ENCODE measurements at regions not wholly inside any gene's neighbourhood (a gene's known extent, or its start where the extent isn't known, plus 50 kb on each side); places are given as distances from the start of the nearest gene placed in this dataset.
A peak's percentile ranks its signal among the peaks of the same experiment; 100 is the strongest.
"Not testable (repeated sequence)": the region's sequence is repeated elsewhere in the genome, so short reads cannot be mapped to it uniquely, and the experiment has no call there.

DNA sequence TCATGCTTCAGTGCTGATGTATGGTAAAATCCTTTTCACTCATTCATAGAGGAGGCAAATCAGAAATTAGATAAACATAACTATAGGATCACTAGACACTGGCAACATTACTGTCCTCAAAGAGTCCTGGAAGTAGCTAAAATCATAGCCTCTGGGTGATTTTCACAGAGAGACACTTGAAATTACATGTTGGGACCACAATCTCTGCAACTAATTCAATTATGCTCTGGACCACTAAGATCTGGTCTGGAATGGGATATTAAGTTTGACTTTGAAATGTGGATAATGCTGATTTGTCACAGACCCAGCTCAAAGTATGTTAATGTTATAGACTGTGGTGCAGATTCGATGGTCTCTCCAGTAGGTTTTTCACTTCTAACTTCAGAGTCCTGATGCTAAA lies 214.6 kb upstream of the CCNH start:
- no peak for DNase-seq (ENCODE audit: low read depth)

DNA sequence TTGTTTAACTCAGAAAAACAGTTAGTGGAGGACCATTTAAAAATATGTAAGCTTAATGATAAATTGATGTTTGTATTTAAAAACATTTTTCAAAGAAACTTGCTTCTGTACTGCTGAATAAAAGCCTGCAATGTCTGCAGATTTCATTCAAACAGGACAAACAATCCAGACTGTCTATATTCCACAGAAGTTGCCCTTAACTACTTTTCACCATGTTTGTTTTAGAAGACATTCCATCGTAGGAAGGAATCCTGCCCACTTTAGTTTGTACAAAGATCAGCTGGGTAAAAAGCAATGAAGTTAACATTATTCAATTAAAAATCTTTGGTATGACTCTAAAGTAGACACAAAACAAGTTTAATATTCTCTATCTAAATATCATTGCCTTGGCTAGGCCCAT lies 195.7 kb upstream of the CCNH start:
- no peak for DNase-seq (ENCODE audit: low read depth)

GRCh38 chr5:87605663-87606062 lies 192.9 kb upstream of the CCNH start:
- DNase-seq (ENCODE audit: low read depth) = no peak

GRCh38 chr5:87599778-87600177 lies 187.0 kb upstream of the CCNH start:
- no peak for DNase-seq (ENCODE audit: low read depth)

- no peak for DNase-seq (ENCODE audit: low read depth)
Observed at GRCh38 chr5:87598460-87598859, 185.7 kb upstream of the CCNH start.

- DNase-seq (ENCODE audit: low read depth) = no peak
Observed at GRCh38 chr5:87594566-87594965, 181.8 kb upstream of the CCNH start.

- no peak for DNase-seq (ENCODE audit: low read depth)
Observed at GRCh38 chr5:87589587-87589986, 176.9 kb upstream of the CCNH start.

GRCh38 chr5:87588316-87588715 lies 175.6 kb upstream of the CCNH start:
- no peak for DNase-seq (ENCODE audit: low read depth)

- not testable (repeated sequence) for DNase-seq (ENCODE audit: low read depth)
Observed at GRCh38 chr5:87583704-87584103, 171.0 kb upstream of the CCNH start.

GRCh38 chr5:87582149-87582548 lies 169.4 kb upstream of the CCNH start:
- no peak for DNase-seq (ENCODE audit: low read depth)

DNA sequence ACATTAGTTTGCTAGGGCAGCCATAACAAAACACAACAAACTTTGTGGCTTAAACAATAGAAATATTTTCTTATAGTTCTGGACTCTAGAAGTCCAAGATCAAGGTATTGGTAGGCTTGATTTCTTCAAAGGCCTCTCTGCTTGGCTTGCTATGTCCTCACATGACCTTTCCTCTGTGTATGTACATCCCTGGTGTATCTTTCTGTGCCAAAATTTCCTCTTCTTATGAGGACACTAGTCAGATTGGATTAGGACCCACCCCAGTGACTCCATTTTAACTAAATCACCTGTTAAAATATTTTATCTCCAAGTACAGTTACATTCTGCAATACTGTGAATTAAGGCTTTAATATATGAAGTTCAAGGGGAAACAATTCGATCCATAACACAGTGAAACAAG lies 168.9 kb upstream of the CCNH start:
- no peak for DNase-seq (ENCODE audit: low read depth)

DNA sequence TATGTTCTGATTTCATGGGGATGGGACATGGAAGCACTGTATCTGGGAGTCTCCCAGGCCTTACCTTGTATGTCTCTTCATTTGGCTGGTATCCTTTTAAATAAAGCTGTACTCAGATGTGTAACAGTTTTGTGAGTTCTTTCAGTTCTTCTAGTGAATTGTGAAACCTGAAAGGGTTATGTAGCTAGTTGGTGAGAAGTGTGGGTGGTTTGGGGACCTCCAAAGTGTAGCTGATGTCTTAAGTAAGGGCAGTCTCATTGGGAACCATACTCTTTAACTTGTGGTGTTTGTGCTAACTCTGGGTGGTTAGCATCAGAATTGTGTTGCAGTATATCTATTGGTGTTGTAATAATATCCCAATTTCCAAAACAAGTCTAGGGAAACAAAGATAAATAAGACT lies 166.9 kb upstream of the CCNH start:
- DNase-seq (ENCODE audit: low read depth) = no peak

GRCh38 chr5:87576867-87577266 lies 164.1 kb upstream of the CCNH start:
- DNase-seq (ENCODE audit: low read depth) = no peak

DNA sequence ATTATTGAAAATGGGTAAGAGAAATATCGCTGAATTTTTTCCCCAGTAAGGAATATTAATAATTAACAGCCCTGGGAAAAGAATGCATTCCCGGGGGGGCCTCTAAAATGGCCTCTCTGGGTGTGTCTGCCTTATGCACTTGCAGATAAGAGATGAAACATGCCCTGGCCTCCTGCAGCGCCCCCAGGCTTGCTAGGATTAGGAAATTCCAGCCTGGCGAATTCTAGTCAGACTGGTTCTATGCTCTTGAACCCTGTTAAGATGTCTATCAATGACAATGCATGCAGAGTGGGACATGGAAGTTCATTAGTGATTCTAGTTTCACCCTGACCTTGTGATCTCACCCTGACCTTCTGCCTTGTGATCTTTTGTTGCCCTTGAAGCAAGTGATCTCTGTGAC lies 163.6 kb upstream of the CCNH start:
- DNase-seq (ENCODE audit: low read depth) = not testable (repeated sequence)

GRCh38 chr5:87574106-87574505 lies 161.4 kb upstream of the CCNH start:
- DNase-seq (ENCODE audit: low read depth) = no peak

DNA sequence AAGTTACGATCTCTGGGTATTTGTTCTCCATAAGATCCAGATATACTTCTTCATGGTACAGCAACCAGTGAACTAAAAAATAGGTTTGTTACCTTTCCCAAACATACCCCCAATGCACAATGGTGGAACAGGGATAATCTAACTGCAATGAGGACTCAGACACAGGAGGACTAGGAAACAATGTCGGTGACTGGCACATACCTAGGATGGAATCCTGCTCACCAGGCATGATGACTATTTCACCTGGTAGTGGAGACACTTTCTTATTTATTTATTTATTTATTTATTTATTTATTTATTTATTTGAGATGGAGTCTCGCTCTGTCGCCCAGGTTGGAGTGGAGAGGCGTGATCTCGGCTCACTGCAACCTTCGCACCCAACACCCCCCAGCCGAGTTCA lies 159.9 kb upstream of the CCNH start:
- no peak for DNase-seq (ENCODE audit: low read depth)

- DNase-seq (ENCODE audit: low read depth) = no peak
Observed at GRCh38 chr5:87572090-87572489, 159.4 kb upstream of the CCNH start.

- DNase-seq (ENCODE audit: low read depth) = no peak
Observed at GRCh38 chr5:87570366-87570765, 157.6 kb upstream of the CCNH start.

DNA sequence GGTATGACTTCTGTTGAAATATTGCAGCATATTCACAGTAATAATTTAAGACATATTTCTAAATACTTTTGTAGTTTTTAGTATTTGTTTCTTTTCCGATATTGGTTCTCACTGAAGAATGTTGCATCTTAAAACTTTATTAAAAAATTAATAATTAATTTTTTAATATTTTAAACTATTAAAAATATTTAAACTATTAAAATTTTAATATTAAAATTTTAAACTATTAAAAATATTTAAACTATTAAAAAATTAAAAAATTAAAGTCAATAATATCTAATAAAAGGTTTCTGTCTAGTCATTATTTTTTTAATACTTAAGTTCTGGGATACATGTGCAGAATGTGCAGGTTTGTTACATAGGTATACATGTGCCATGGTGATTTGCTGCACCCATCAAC lies 149.3 kb upstream of the CCNH start:
- no peak for DNase-seq (ENCODE audit: low read depth)

- DNase-seq (ENCODE audit: low read depth) = no peak
Observed at GRCh38 chr5:87560528-87560927, 147.8 kb upstream of the CCNH start.

DNA sequence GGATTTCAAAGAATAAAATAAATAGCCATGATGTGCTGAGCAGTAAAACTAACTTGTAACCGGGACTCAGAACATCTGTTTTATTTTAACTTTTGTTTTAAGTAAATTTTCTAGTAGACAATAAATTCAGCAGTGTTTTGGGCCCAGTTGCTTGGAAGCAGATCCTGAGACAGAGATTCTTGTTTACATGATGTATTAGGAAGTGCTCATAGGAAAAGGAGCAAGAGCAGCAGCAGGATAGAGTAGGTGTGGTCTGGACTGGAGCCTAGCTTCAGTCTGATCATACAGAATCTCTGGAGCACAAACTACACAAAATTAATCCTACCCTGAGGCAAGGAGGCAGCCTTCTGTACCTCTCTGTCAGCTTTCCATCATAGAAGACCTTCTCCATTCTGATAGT lies 139.2 kb upstream of the CCNH start:
- no peak for DNase-seq (ENCODE audit: low read depth)

DNA sequence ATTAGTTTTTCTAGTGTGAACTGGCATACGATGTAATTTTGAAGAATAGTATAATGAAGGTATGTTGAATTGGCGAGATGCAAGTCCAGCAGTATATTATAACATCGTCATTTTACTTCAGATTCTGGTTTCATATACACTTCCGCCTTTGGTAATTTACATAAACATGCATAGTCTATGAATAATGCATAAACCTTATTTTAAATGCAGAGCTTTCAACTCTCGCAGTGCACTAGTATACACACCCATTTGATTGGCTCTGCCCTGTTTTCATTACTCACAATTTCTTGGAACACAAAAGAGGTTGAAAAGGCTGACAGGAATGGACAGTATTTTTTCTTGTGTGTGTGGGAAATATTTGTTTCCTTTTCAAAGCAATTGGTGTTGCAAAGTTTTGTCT lies 128.9 kb upstream of the CCNH start:
- DNase-seq (ENCODE audit: low read depth) = no peak

- peak; percentile 1 for DNase-seq (ENCODE audit: low read depth)
Observed at GRCh38 chr5:87541033-87541432, 128.3 kb upstream of the CCNH start.

- no peak for DNase-seq (ENCODE audit: low read depth)
Observed at GRCh38 chr5:87539839-87540238, 127.1 kb upstream of the CCNH start.

- DNase-seq (ENCODE audit: low read depth) = no peak
Observed at GRCh38 chr5:87536365-87536764, 123.6 kb upstream of the CCNH start.

All from HS-27A (cell line).